CD4-positive, alpha-beta T cell (primary cell): ENCODE measurements at regions not wholly inside any gene's neighbourhood (a gene's known extent, or its start where the extent isn't known, plus 50 kb on each side); places are given as distances from the start of the nearest gene placed in this dataset.
"Not testable (repeated sequence)": the region's sequence is repeated elsewhere in the genome, so short reads cannot be mapped to it uniquely, and the experiment has no call there.

Experiments
- ATAC-seq: fragments of 200-7000 bp; cut with Tn5 transposase; one replicate; pipeline ENCODE4 v1.10.0; 2022; ENCODE audit warnings: mild to moderate bottlenecking; ENCODE audit not compliant: poor library complexity
- CTCF ChIA-PET: fragments of 350-600 bp; sonication (Branson Sonifier 250); formaldehyde crosslinking; loops from one replicate; lab custom pipeline; 2021; ENCODE audit warnings: antibody characterized with exemption, inconsistent platforms; lab: Charles Lee
- POLR2A ChIA-PET: fragments of 350-600 bp; sonication (Branson Sonifier 250); formaldehyde crosslinking; loops from one replicate; lab custom pipeline; 2021; ENCODE audit warnings: antibody characterized with exemption, inconsistent platforms; lab: Charles Lee
- DNase-seq, 14 experiments: peaks; one replicate each; pipeline ENCODE4 v3.0.0-alpha.2; 2013 to 2020; ENCODE audit warnings: mixed read lengths in 2 of 14
- H3K27ac ChIP-seq, 2 donors: one replicate each; pipeline versions ENCODE4 v1.5.1 to v1.7.0; 2013; ENCODE audit warnings: low read length in 2 of 2, low read depth in 1 of 2, mild to moderate bottlenecking in 1 of 2
- H3K27me3 ChIP-seq, 2 experiments: 1 replicate in 1 of 2; 2 replicates in 1 of 2; pipeline versions ENCODE4 v1.6.1 to v1.7.0; 2013; ENCODE audit warnings: low read length in 2 of 2, control low read depth in 1 of 2, mild to moderate bottlenecking in 1 of 2, moderate library complexity in 1 of 2; ENCODE audit not compliant: insufficient read depth in 2 of 2, control insufficient read depth in 1 of 2
- H3K36me3 ChIP-seq: one replicate; pipeline ENCODE4 v1.6.1; 2013; ENCODE audit warnings: low read length, control low read depth; ENCODE audit not compliant: insufficient read depth
- H3K4me1 ChIP-seq: one replicate; pipeline ENCODE4 v1.6.1; 2013; ENCODE audit warnings: low read length, control low read depth; ENCODE audit not compliant: insufficient read depth
- H3K4me3 ChIP-seq: one replicate; pipeline ENCODE4 v1.5.1; 2013; ENCODE audit warnings: mild to moderate bottlenecking, low read length, moderate library complexity
- H3K9me3 ChIP-seq, 2 experiments: 1 replicate in 1 of 2; 2 replicates in 1 of 2; pipeline versions ENCODE4 v1.6.1 to v1.7.0; 2013; ENCODE audit warnings: low read length in 2 of 2, mild to moderate bottlenecking in 2 of 2, control low read depth in 1 of 2, moderate library complexity in 1 of 2; ENCODE audit not compliant: control insufficient read depth in 1 of 2, insufficient read depth in 1 of 2
- H3K27ac Mint-ChIP-seq: one replicate; pipeline ENCODE4 v1.8.0; 2020; ENCODE audit warnings: mixed read lengths
- H3K27me3 Mint-ChIP-seq: one replicate; pipeline ENCODE4 v1.8.0; 2021; ENCODE audit warnings: mixed read lengths
- H3K36me3 Mint-ChIP-seq: one replicate; pipeline ENCODE4 v1.8.0; 2021; ENCODE audit warnings: low read depth, mixed read lengths
- H3K4me1 Mint-ChIP-seq: one replicate; pipeline ENCODE4 v1.8.0; 2021; ENCODE audit warnings: low read depth, mixed read lengths
- H3K4me3 Mint-ChIP-seq: one replicate; pipeline ENCODE4 v1.8.0; 2020; ENCODE audit warnings: mild to moderate bottlenecking, mixed read lengths
- H3K9me3 Mint-ChIP-seq: one replicate; pipeline ENCODE4 v1.8.0; 2020; ENCODE audit warnings: mixed read lengths
- CTCF ChIP-seq: fragments of 200-600 bp; IDR thresholded peaks from one replicate; pipeline ENCODE4 v1.8.0; 2022; ENCODE audit warnings: antibody characterized with exemption, mild to moderate bottlenecking
- intact Hi-C, 2 experiments: fragments of 100-400 bp; cut with DNase I in 1 of 2; cut with micrococcal nuclease in 1 of 2; formaldehyde crosslinking; loops; one replicate each; pipeline versions ENCODE4 v1.15.1 to v1.9.0; 2023 to 2025; cut with DNase I, micrococcal nuclease

GRCh38 chr2:39881948-39882347 lies 102.9 kb upstream of the THUMPD2 start:
- no peaks in the 10 kb centered on the region for H3K36me3 Mint-ChIP-seq
- no peak overlapping the region for H3K27ac Mint-ChIP-seq
- peaks cover 9% of the 10 kb centered on the region for H3K9me3 Mint-ChIP-seq
- intact Hi-C loops = no loop called here
- Histone ChIP-seq H3K27ac (no peak overlapping the region), H3K9me3 (peaks cover 0 to 4% of the 10 kb centered on the region in 2 experiments), H3K36me3 (no peaks in the 10 kb centered on the region), H3K4me3 (no peak overlapping the region), H3K4me1 (no peaks in the 10 kb centered on the region), H3K27me3 (no peaks in the 10 kb centered on the region)
- H3K4me1 Mint-ChIP-seq = no peaks in the 10 kb centered on the region
- no peak for TF ChIP-seq CTCF
- H3K27me3 Mint-ChIP-seq = peaks cover 5% of the 10 kb centered on the region
- ATAC-seq = no peak
- DNase-seq = no peak
- ChIA-PET POLR2A (no interaction called here), CTCF (no interaction called here)
- no peak overlapping the region for H3K4me3 Mint-ChIP-seq

- Histone ChIP-seq H3K36me3 (no peaks in the 10 kb centered on the region), H3K27ac (no peak overlapping the region), H3K4me3 (no peak overlapping the region), H3K27me3 (no peaks in the 10 kb centered on the region), H3K4me1 (no peaks in the 10 kb centered on the region), H3K9me3 (peaks cover 0 to 4% of the 10 kb centered on the region in 2 experiments)
- intact Hi-C loops = no loop called here
- peaks cover 9% of the 10 kb centered on the region for H3K9me3 Mint-ChIP-seq
- no peak overlapping the region for H3K27ac Mint-ChIP-seq
- CTCF ChIA-PET = no interaction called here
- DNase-seq = no peak
- no peaks in the 10 kb centered on the region for H3K36me3 Mint-ChIP-seq
- peaks cover 5% of the 10 kb centered on the region for H3K27me3 Mint-ChIP-seq
- POLR2A ChIA-PET = no interaction called here
- H3K4me1 Mint-ChIP-seq = no peaks in the 10 kb centered on the region
- H3K4me3 Mint-ChIP-seq = no peak overlapping the region
- no peak for ATAC-seq
- TF ChIP-seq CTCF = no peak
Measured at GRCh38 chr2:39881494-39881893, 102.4 kb upstream of the THUMPD2 start.

DNA sequence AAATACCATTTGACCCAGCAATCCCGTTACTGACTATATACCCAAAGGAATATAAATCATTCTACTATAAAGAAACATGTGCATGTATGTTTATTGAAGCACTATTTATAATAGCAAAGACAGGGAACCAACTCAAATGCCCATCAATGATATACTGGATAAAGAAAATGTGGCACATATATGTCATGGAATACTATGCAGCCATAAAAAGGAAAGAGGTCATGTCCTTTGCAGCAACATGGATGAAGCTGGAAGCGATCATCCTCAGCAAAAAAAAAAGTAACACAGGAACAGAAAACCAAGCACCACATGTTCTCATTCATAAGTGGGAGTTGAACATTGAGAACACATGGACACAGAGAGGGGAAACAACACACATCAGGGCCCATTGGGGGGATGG lies 99.9 kb upstream of the THUMPD2 start:
- H3K4me3 ChIP-seq, DNase-seq, intact Hi-C loops, POLR2A ChIA-PET, CTCF ChIA-PET, H3K36me3 ChIP-seq, H3K9me3 ChIP-seq, H3K27me3 ChIP-seq, H3K27me3 Mint-ChIP-seq, H3K4me3 Mint-ChIP-seq, H3K4me1 ChIP-seq, H3K9me3 Mint-ChIP-seq, H3K27ac Mint-ChIP-seq, H3K4me1 Mint-ChIP-seq, H3K36me3 Mint-ChIP-seq, H3K27ac ChIP-seq, ATAC-seq: not testable (repeated sequence)

GRCh38 chr2:39875914-39876267 lies 96.8 kb upstream of the THUMPD2 start:
- H3K4me1 Mint-ChIP-seq = no peaks in the 10 kb centered on the region
- H3K27ac Mint-ChIP-seq = no peak overlapping the region
- Histone ChIP-seq H3K4me1 (no peaks in the 10 kb centered on the region), H3K27ac (no peak overlapping the region), H3K36me3 (no peaks in the 10 kb centered on the region), H3K4me3 (no peak overlapping the region), H3K9me3 (peaks cover 0 to 3% of the 10 kb centered on the region in 2 experiments), H3K27me3 (no peaks in the 10 kb centered on the region)
- TF ChIP-seq CTCF = no peak
- ChIA-PET POLR2A (no interaction called here), CTCF (no interaction called here)
- ATAC-seq (no peak), DNase-seq (no peak)
- no peak overlapping the region for H3K4me3 Mint-ChIP-seq
- peaks cover 9% of the 10 kb centered on the region for H3K9me3 Mint-ChIP-seq
- peaks cover 5% of the 10 kb centered on the region for H3K27me3 Mint-ChIP-seq
- intact Hi-C loops = no loop called here
- H3K36me3 Mint-ChIP-seq = no peaks in the 10 kb centered on the region
